ENCODE measurements at regions not wholly inside any gene's neighbourhood (a gene's known extent, or its start where the extent isn't known, plus 50 kb on each side); places are given as distances from the start of the nearest gene placed in this dataset.

GRCh38 chr5:94102849-94103248, 361.4 kb upstream of the POU5F2 start:
- TF ChIP-seq, protein P1, sequence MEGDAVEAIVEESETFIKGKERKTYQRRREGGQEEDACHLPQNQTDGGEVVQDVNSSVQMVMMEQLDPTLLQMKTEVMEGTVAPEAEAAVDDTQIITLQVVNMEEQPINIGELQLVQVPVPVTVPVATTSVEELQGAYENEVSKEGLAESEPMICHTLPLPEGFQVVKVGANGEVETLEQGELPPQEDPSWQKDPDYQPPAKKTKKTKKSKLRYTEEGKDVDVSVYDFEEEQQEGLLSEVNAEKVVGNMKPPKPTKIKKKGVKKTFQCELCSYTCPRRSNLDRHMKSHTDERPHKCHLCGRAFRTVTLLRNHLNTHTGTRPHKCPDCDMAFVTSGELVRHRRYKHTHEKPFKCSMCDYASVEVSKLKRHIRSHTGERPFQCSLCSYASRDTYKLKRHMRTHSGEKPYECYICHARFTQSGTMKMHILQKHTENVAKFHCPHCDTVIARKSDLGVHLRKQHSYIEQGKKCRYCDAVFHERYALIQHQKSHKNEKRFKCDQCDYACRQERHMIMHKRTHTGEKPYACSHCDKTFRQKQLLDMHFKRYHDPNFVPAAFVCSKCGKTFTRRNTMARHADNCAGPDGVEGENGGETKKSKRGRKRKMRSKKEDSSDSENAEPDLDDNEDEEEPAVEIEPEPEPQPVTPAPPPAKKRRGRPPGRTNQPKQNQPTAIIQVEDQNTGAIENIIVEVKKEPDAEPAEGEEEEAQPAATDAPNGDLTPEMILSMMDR (IDR thresholded peaks at IDR 0.05; ENCODE audit: control extremely low read depth in 1 of 3, insufficient read depth in 1 of 3, low read depth in 1 of 3, low read length in 3 of 3), result no peak
- TF ChIP-seq EP300 (IDR thresholded peaks at IDR 0.05; ENCODE audit: borderline replicate concordance in 1 of 2, low read depth in 2 of 2, low read length in 2 of 2) (no peak), EZH2 (IDR thresholded peaks at IDR 0.05; ENCODE audit: low read depth, low read length, severe bottlenecking) (no peak), ATF3 (IDR thresholded peaks at IDR 0.05; ENCODE audit: insufficient read depth, low read depth, low read length) (no peak), ZNF274 (IDR thresholded peaks at IDR 0.05; ENCODE audit: borderline replicate concordance, extremely low read depth, low read length) (no peak), POLR2A (IDR thresholded peaks at IDR 0.05; ENCODE audit: control extremely low read depth in 1 of 2, low read depth in 2 of 2, low read length in 2 of 2) (no peak), CREB1 (IDR thresholded peaks at IDR 0.05) (no peak), BRCA1 (IDR thresholded peaks at IDR 0.05; ENCODE audit: low read depth, low read length) (no peak), PHF8 (conservative IDR thresholded peaks at IDR 0.05; ENCODE audit: low read depth, low read length) (no peak), POLR2AphosphoS5 (IDR thresholded peaks at IDR 0.05; ENCODE audit: low read depth, low read length) (no peak), KDM1A (IDR thresholded peaks at IDR 0.05; ENCODE audit: borderline replicate concordance, low read length) (no peak), ASH2L (IDR thresholded peaks at IDR 0.05; ENCODE audit: low read length) (no peak)

All from H1 (cell line).